Astrocyte of the cerebellum (primary cell): ENCODE measurements at regions not wholly inside any gene's neighbourhood (a gene's known extent, or its start where the extent isn't known, plus 50 kb on each side); places are given as distances from the start of the nearest gene placed in this dataset.

Source experiments
- DNase-seq: peaks from one replicate; pipeline ENCODE4 v3.0.0-alpha.2; 2011; ENCODE audit warnings: low read depth
- H3K4me3 ChIP-seq: 2 replicates; pipeline ENCODE4 v1.5.1; 2011; ENCODE audit warnings: mild to moderate bottlenecking, low read depth, low read length, moderate library complexity
- in situ Hi-C: cut with HindIII; loops from 2 replicates; pipeline ENCODE4 v1.10.0; 2017; ENCODE audit warnings: low sequenced_read_pairs
- TF ChIP-seq, protein P1 (sequence below): IDR thresholded peaks from 2 replicates; pipeline ENCODE4 v1.5.1; 2012; ENCODE audit warnings: low read length, low read depth, moderate library complexity, mild to moderate bottlenecking; ENCODE audit errors: missing control alignments

- TF ChIP-seq, protein P1, sequence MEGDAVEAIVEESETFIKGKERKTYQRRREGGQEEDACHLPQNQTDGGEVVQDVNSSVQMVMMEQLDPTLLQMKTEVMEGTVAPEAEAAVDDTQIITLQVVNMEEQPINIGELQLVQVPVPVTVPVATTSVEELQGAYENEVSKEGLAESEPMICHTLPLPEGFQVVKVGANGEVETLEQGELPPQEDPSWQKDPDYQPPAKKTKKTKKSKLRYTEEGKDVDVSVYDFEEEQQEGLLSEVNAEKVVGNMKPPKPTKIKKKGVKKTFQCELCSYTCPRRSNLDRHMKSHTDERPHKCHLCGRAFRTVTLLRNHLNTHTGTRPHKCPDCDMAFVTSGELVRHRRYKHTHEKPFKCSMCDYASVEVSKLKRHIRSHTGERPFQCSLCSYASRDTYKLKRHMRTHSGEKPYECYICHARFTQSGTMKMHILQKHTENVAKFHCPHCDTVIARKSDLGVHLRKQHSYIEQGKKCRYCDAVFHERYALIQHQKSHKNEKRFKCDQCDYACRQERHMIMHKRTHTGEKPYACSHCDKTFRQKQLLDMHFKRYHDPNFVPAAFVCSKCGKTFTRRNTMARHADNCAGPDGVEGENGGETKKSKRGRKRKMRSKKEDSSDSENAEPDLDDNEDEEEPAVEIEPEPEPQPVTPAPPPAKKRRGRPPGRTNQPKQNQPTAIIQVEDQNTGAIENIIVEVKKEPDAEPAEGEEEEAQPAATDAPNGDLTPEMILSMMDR = no peak
- no peak overlapping the region for H3K4me3 ChIP-seq
- DNase-seq = no peak
- in situ Hi-C loops = no loop called here
Observed at GRCh38 chr1:112056354-112056753, 66.9 kb upstream of the KCND3 start.

DNA sequence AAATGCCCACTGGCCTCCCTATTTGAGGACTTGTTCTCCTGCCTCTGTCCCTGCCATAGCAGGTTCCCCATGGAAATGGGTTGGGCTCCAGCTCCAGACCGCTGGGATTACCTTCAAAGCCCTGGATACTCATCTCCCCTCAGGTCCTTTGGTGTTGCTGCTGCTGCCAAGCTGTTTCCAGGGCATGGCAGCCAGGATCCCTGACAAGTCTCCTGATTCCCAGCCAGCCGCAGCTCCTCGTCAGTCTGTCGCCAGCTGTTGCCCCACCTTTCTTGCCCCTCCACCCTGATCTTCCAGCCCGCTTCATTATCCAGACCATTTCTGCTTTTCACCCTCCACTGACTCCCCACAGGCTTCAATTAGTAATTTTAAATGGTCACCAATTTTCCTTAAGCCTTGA is 68.3 kb upstream of the KCND3 start:
- in situ Hi-C loops = no loop called here
- TF ChIP-seq, protein P1 = no peak
- DNase-seq = no peak
- no peak overlapping the region for H3K4me3 ChIP-seq

DNA sequence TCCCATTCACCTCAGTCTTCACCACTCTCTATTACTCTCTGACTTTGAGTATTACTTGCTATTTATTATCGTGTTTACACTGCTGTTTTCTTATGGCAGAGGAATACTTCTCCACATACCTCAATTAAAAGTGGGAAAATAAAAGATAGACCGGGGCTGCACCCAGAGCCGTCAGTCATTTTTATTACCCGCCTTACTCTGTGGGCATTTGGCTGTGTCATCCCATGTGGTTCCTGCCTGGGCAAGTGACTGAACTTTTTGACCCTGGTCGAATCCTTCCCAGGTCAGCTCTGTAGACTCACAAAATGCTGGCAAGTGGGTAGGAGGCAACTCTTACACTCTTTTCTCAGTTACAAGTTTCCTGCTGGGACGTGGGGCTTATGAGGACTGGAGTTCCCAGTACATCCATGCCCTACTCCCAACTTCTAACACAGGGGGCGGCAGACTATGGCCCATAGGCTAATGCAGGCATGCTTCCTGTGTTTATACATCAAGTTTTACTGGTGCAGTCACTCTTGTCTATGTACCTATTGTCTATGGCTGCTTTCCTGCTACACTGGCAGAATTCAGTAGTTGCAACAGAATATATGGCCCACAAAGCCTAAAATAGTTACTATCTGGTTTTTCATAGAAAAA is 69.5 kb upstream of the KCND3 start:
- in situ Hi-C loops = no loop called here

DNA sequence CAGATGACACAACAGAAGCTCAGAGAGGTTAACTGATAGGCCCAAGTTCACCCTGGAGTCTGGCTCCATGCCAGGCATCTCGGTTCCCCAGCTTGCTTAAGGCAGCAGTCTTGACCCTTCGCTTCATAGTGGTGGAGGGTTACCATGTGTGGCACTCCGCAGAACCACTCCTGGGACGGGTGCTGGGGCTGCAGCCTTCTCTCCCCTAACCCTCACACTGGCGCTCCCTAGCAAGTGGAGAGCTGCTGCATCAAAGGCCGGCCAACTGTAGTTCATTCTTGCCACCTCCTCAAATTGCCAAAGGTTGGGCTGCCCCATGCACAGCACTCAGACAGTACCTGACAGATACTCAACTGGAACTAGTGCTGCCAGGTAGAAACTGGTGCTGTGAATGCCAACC is 70.2 kb upstream of the KCND3 start:
- H3K4me3 ChIP-seq = no peak overlapping the region
- in situ Hi-C loops = no loop called here
- DNase-seq = no peak
- TF ChIP-seq, protein P1 = no peak

More for the DNA sequence above, 69.5 kb upstream of the KCND3 start:
- TF ChIP-seq, protein P1 = no peak
- no peak for DNase-seq
- no peak overlapping the region for H3K4me3 ChIP-seq

- TF ChIP-seq, protein P1 = no peak
- in situ Hi-C loops = no loop called here
- DNase-seq = no peak
- no peak overlapping the region for H3K4me3 ChIP-seq
Observed at GRCh38 chr1:112060261-112060660, 70.8 kb upstream of the KCND3 start.

DNA sequence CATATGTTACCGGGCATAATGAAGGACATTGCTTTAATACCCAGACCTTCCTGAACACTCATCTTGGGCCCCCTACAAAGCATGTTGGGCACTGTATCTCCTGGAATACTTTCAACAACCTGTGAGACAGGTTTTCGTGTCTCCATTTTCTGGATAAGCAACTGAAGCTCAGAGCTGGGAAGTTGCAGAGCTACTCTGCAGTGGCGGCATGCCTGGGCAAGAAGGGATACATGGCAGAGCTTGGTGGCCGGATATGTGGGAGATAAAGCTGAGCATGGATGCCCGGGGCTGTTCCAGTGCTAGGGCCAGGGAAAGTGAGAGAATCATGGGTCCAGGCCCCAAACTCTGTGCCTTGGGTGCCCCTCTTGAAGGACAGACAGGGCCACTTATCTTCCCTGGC is 71.6 kb upstream of the KCND3 start:
- TF ChIP-seq, protein P1 = no peak
- in situ Hi-C loops = no loop called here
- no peak for DNase-seq
- no peak overlapping the region for H3K4me3 ChIP-seq
